HL-60 (cell line): ENCODE measurements at regions not wholly inside any gene's neighbourhood (a gene's known extent, or its start where the extent isn't known, plus 50 kb on each side); places are given as distances from the start of the nearest gene placed in this dataset.

Experiments
- DNase-seq, 2 experiments: peaks; one replicate each; pipeline ENCODE4 v3.0.0-alpha.2; 2010 to 2020; ENCODE audit warnings: low read depth in 1 of 2, low spot score in 1 of 2
- H3K27ac ChIP-seq: fragments of 250-450 bp; sonication (Bioruptor Pico); replicated peaks from 2 replicates; pipeline ENCODE4 v1.5.1; 2020; ENCODE audit warnings: mild to moderate bottlenecking, moderate library complexity
- H3K27me3 ChIP-seq: fragments of 250-450 bp; sonication (Bioruptor Pico); 2 replicates; pipeline ENCODE4 v1.5.1; 2021; ENCODE audit warnings: mild to moderate bottlenecking, moderate library complexity; ENCODE audit not compliant: insufficient read depth, poor library complexity, severe bottlenecking
- H3K4me3 ChIP-seq: replicated peaks from 2 replicates; pipeline ENCODE4 v1.5.1; 2011; ENCODE audit warnings: mild to moderate bottlenecking, control low read depth, low read length; ENCODE audit not compliant: insufficient read depth
- GABPA ChIP-seq: IDR thresholded peaks from 2 replicates; pipeline ENCODE4 v1.6.1; 2012; ENCODE audit warnings: low read depth
- POLR2AphosphoS5 ChIP-seq: IDR thresholded peaks from 2 replicates; pipeline ENCODE4 v1.6.1; 2012; ENCODE audit warnings: low read depth
- SPI1 ChIP-seq: IDR thresholded peaks from 2 replicates; pipeline ENCODE4 v1.6.1; 2012; ENCODE audit warnings: low read depth, mild to moderate bottlenecking, borderline replicate concordance
- TF ChIP-seq, protein P1 (sequence below): IDR thresholded peaks from 2 replicates; pipeline ENCODE4 v1.6.1; 2012; ENCODE audit warnings: low read depth; ENCODE audit not compliant: insufficient replicate concordance
- TF ChIP-seq, protein P2 (sequence below): IDR thresholded peaks from one replicate; pipeline ENCODE4 v1.5.1; 2011; ENCODE audit warnings: low read length, control low read depth, inconsistent platforms; ENCODE audit not compliant: insufficient read depth

DNA sequence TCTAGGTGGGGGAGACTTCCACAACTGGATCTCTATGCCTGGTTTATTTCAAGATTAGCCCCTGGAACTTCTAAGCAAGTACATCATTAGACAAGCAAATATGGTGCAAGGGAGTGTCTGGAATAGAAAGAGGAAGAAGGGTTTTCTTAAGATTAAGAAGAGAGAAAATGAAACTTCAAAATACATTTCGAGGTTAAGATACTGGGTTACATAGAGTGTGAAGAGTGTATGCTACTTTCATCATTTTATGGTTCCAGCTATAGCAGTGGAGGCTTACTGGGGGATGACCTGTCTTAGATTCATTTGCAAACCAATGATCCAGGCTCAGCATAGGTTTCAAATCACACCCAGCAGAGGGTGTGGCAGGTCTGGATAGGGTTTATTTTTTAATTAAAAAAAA lies 144.4 kb upstream of the GATB start:
- Histone ChIP-seq H3K4me3 (no peak overlapping the region), H3K27me3 (no peaks in the 10 kb centered on the region), H3K27ac (no peak overlapping the region)
- no peak for DNase-seq
- TF ChIP-seq POLR2AphosphoS5 (no peak), GABPA (no peak), SPI1 (no peak)
- TF ChIP-seq, protein P1, sequence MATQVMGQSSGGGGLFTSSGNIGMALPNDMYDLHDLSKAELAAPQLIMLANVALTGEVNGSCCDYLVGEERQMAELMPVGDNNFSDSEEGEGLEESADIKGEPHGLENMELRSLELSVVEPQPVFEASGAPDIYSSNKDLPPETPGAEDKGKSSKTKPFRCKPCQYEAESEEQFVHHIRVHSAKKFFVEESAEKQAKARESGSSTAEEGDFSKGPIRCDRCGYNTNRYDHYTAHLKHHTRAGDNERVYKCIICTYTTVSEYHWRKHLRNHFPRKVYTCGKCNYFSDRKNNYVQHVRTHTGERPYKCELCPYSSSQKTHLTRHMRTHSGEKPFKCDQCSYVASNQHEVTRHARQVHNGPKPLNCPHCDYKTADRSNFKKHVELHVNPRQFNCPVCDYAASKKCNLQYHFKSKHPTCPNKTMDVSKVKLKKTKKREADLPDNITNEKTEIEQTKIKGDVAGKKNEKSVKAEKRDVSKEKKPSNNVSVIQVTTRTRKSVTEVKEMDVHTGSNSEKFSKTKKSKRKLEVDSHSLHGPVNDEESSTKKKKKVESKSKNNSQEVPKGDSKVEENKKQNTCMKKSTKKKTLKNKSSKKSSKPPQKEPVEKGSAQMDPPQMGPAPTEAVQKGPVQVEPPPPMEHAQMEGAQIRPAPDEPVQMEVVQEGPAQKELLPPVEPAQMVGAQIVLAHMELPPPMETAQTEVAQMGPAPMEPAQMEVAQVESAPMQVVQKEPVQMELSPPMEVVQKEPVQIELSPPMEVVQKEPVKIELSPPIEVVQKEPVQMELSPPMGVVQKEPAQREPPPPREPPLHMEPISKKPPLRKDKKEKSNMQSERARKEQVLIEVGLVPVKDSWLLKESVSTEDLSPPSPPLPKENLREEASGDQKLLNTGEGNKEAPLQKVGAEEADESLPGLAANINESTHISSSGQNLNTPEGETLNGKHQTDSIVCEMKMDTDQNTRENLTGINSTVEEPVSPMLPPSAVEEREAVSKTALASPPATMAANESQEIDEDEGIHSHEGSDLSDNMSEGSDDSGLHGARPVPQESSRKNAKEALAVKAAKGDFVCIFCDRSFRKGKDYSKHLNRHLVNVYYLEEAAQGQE: no peak
- TF ChIP-seq, protein P2, sequence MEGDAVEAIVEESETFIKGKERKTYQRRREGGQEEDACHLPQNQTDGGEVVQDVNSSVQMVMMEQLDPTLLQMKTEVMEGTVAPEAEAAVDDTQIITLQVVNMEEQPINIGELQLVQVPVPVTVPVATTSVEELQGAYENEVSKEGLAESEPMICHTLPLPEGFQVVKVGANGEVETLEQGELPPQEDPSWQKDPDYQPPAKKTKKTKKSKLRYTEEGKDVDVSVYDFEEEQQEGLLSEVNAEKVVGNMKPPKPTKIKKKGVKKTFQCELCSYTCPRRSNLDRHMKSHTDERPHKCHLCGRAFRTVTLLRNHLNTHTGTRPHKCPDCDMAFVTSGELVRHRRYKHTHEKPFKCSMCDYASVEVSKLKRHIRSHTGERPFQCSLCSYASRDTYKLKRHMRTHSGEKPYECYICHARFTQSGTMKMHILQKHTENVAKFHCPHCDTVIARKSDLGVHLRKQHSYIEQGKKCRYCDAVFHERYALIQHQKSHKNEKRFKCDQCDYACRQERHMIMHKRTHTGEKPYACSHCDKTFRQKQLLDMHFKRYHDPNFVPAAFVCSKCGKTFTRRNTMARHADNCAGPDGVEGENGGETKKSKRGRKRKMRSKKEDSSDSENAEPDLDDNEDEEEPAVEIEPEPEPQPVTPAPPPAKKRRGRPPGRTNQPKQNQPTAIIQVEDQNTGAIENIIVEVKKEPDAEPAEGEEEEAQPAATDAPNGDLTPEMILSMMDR: no peak

DNA sequence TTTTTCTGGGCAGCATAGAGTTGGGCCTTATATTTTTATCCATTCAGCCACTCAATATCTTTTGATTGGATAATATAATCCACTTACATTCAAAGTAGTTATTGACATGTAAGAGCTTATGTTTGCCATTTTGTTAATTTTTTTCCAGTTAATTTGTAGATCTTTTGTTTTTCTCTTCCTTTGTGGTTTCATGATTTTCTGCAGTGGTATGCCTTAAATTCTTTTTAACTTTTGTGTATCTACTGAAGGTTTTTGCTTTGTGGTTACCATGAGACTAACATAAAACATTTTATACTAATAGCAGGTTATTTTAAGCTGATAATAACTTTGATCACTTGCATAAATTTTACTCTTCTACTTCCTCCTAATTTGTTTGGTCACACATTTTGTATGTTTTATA lies 140.8 kb upstream of the GATB start:
- no peaks in the 10 kb centered on the region for H3K27me3 ChIP-seq
- H3K4me3 ChIP-seq: no peak overlapping the region
- H3K27ac ChIP-seq: no peak overlapping the region
- TF ChIP-seq POLR2AphosphoS5 (no peak), SPI1 (no peak), GABPA (no peak)
- TF ChIP-seq, protein P1: no peak
- TF ChIP-seq, protein P2: no peak
- DNase-seq: no peak

DNA sequence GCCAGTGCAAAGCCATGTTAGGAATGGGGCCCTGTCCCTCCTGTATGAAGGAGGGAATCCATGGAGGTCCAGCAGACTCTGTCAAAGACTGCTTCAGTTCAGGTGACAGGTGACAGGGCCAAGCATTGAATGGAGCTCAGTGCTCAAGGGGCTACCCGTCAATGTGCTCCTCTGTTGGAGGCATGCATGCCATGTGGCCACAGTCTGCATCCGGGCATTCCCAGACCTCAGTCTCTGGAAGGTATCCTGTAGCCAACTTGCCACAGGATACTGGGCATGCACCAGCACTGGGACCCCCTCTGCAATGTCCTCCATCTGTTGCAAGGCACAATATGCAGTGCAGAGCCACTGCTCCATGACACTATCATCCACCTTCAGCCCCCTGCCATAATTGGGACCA lies 136.1 kb upstream of the GATB start:
- TF ChIP-seq, protein P2: no peak
- no peak for TF ChIP-seq GABPA

DNA sequence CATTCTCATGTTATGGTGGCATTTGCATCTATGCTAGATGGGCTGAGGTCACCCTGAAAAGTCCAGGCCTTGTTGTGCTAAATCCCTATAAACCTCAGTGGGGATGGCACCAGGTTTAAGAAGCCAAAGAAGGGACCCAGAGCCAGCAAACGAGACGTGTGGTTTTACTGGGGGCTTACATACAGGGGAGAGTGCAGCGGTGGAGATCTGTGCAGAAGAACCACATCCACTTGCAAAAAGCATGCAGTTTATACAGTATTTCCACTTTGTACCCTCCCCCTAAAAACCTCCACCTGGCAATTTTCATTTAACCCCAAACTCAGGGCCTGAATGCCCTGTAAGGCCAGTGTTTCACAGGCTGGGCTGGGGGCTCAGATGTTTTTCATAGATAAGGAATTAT lies 134.9 kb upstream of the GATB start:
- no peak for DNase-seq
- Histone ChIP-seq H3K27ac (no peak overlapping the region), H3K4me3 (no peak overlapping the region), H3K27me3 (no peaks in the 10 kb centered on the region)
- TF ChIP-seq, protein P1: no peak

More for the DNA sequence above, 136.1 kb upstream of the GATB start:
- Histone ChIP-seq H3K4me3 (no peak overlapping the region), H3K27ac (no peak overlapping the region), H3K27me3 (no peaks in the 10 kb centered on the region)
- DNase-seq: no peak
